LHCN-M2 (cell line): ENCODE measurements at regions not wholly inside any gene's neighbourhood (a gene's known extent, or its start where the extent isn't known, plus 50 kb on each side); places are given as distances from the start of the nearest gene placed in this dataset.
A peak's percentile ranks its signal among the peaks of the same experiment; 100 is the strongest.

Experiments
- DNase-seq: peaks from one replicate; pipeline ENCODE4 v3.0.0-alpha.2; 2012; ENCODE audit warnings: low read depth

- no peak for DNase-seq
Observed at GRCh38 chr1:38265293-38266196, 219.0 kb upstream of the POU3F1 start.

- DNase-seq = no peak
Observed at GRCh38 chr1:38263438-38263837, 216.8 kb upstream of the POU3F1 start.

- DNase-seq = no peak
Observed at GRCh38 chr1:38261574-38261973, 215.0 kb upstream of the POU3F1 start.

DNA sequence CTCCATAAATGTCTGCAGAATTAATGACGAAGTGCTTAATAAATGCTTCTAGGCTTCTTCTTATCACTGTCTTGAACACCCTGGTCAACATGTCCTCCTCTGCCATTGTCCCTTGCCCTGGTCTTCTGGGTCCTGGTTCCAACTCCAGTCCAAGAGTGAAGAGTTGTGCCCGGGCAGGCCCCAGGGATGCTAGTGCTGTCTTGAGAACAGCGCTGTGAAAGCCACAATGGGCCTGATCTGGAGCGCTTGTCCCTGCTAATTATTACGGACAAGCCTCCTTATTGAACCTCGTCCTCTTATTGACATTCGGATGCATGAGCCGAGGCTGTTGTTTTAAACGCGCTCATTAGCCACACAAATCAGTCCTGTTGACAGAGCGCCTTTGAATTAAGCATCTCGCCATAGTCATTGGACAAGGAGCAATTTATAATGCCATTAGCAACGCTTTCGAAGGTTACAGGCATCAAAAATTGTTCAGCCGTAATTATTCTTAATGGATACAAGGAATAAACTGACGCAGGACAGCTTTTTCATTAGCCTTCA lies 211.6 kb upstream of the POU3F1 start:
- no peak for DNase-seq

- no peak for DNase-seq
Observed at GRCh38 chr1:38257374-38257773, 210.8 kb upstream of the POU3F1 start.

DNA sequence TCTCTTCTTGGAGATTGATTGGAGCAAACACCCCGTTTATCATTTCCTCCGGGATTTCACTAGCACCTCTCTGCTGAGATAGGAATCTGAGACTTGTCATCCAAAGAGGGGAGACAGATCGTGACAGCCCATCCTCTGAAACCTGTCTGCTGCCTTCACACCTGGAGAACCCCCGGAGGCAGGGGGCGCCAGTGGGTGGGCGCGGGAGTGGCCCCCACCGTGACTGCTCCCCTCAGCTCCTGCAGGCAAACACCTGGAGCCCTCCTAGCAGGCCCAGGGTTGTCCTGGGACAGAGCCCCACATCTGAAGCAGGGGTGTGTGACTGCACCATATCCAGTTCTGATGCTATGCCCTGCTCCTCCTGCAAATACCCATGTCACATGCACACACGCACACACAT lies 209.5 kb upstream of the POU3F1 start:
- DNase-seq = no peak

GRCh38 chr1:38253314-38253713 lies 206.7 kb upstream of the POU3F1 start:
- DNase-seq = no peak

DNA sequence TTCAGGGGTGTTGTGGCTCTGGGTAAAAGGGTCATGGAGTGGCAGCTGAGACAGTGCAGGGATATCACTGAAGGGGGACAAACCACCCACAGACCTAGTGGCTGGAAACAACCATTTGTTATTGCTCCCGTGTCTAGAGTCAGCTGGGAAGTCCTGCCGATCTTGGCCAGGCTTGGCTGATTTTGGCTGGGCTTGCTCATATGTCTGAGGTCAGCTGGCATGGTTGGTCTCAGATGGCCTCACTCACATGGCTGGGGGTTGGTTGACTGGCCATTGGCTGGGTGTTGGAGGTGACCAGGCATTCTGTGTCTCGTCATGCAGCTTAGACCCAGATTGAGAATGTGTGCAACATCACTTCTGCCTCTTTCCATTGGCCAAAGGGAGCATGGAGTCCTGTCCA lies 203.8 kb upstream of the POU3F1 start:
- no peak for DNase-seq

DNA sequence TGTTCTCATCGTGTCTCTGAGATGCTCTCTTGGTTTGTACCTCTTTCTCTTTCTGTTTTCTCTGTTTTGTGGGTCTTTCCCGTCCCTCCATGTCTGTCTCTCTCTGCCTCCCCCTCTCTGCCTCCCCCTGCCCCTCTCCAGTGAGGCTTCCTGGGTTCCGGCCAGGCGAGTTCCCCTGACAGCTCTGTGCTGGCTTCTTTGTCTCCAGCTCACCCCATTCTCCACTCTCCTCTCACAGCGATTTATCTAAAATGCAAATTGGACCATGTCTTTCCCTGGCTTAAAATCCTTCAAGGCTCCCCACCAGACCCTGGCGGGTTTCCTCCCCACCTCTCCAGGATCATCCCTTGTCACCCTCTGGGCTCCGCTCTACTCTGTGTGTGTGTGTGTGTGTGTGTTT lies 202.4 kb upstream of the POU3F1 start:
- no peak for DNase-seq

DNA sequence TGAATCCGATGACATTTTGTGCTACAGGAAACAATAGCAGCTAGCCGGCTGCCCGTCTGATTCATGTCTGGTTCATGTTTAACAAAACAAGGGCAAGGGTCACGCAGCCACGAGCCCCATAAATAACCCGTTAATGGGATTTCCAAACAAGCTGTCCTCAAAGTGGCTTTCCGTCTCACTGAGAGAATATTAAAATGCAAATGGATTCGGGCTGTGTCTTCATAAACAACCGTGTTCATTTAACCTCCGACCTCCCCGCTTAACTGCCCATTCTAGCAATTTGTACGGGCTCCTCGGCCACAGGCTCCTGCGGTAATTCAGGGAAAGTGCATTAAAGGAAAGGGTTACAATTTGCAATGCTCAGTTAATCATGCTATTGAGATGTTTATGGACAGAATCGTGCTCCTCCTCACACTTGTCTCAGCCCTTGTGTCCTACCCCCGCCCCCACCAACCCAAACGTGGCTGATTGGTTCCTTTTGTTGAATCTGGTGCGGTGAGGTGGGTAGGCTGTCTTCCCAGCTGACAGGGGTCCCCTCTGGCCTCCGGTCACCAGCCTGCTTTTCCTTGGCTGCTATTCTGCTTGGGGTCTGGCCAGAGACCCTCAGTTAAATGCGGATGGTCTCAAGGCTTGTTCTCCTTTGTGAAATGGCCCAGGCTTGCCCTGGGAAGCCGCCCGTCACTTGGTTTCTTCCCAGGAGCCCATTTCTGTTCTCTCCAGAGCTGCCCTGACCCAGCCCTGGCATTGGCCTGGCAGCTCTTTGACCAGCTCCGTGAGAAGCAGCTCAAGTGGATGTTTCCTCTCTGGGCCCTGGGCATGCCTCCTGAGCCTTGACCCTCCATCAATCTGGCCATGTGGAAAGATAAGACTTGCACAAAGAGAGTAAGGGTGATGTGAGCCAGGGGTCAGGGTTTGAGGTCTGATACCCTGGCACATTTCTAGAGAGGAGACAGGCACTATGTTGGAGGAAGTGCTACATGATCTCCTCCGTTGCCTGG lies 200.7 kb upstream of the POU3F1 start:
- peak; percentile 26 for DNase-seq

- DNase-seq = no peak
Observed at GRCh38 chr1:38244218-38244845, 197.7 kb upstream of the POU3F1 start.

GRCh38 chr1:38243106-38243505 lies 196.5 kb upstream of the POU3F1 start:
- no peak for DNase-seq

- DNase-seq = no peak
Observed at GRCh38 chr1:38242506-38242905, 195.9 kb upstream of the POU3F1 start.

GRCh38 chr1:38241594-38242334 lies 195.2 kb upstream of the POU3F1 start:
- no peak for DNase-seq

GRCh38 chr1:38240618-38241017 lies 194.0 kb upstream of the POU3F1 start:
- DNase-seq = no peak

DNA sequence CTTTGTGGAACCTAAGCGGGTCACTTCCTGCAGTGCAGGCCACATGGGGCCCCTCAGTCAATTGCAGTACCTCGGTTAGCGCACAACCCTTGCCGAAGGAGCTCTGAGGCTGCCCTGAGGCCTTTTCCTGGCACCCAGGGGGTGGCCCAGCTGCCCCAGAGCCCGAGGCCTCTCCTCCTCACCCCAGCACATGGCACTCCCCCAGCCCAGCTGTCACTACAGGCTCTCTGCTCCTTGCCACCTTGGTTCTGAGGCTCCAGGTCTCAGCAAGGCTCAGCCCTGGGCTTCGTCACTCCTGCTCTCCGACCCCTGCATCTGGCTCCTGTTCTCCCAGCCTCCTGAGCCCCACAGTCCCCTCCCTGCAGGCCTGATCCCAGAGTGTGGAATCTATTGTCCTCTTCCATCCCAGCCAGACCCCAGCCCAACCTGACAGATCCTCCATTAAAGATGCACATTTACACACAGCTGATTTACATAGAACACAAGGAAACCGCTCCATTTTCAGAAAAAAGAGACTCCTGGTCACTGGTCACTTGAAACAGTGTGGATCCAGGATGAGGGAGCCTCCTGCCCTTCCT lies 192.8 kb upstream of the POU3F1 start:
- DNase-seq = no peak

- no peak for DNase-seq
Observed at GRCh38 chr1:38238294-38238693, 191.7 kb upstream of the POU3F1 start.

- DNase-seq = peak; percentile 53
Observed at GRCh38 chr1:38235705-38236104, 189.1 kb upstream of the POU3F1 start.

GRCh38 chr1:38231941-38232340 lies 185.3 kb upstream of the POU3F1 start:
- no peak for DNase-seq

DNA sequence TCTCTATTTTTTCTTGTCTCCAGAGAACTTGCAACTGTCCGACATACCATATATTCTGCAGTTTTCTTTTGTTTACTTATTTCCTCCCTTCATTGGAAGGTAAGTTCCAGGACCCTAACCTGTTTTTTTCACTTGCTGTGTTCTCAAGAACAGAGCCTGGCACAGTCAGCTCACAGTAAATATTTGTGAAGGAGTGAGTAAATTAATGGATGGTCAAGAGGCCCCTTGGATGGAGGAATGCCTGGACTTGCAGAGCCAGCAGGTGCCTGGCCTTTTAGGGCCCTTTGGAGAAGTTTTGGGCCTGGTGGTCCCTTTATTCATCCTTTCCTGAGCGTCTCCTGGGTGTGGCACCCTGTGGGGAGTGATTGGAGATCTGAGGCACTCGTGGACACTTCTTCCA lies 182.1 kb upstream of the POU3F1 start:
- DNase-seq = no peak

DNA sequence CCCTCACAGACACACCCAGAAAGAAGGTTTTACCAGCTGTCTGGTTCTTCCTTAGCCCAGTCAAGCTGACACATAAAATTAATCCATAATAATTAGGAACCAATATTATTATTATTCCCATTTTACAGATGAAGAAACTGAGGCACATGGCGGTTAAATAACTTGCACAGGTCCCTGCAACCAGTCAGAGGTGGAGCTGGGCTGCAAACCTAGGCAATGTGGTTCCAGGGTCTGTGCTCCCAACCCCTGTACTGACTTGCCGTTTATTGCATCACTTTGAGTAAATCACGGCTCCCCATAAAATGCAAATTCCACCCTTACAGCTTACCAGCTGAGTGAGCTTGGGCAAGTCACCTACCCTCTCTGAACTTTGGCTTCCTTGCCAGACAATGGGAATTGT lies 179.2 kb upstream of the POU3F1 start:
- DNase-seq = no peak
